ENCODE measurements at regions not wholly inside any gene's neighbourhood (a gene's known extent, or its start where the extent isn't known, plus 50 kb on each side); places are given as distances from the start of the nearest gene placed in this dataset.

- H3K56ac ChIP-seq (ENCODE audit: extremely low read depth, insufficient read depth, low read length), result no peak overlapping the region
- POLR2A ChIA-PET (ENCODE audit: unreplicated experiment), result no interaction called here
- H4K8ac ChIP-seq (ENCODE audit: low read depth in 2 of 2, low read length in 2 of 2), result no peak overlapping the region
- H2BK15ac ChIP-seq (ENCODE audit: low read depth, low read length), result no peak overlapping the region
- no peak overlapping the region for H3K14ac ChIP-seq (replicated peaks; ENCODE audit: low read depth, low read length)
- in situ Hi-C loops (cut with MboI; ENCODE audit: low sequenced_read_pairs), result no loop called here
- no peak overlapping the region for H3K27ac ChIP-seq (ENCODE audit: insufficient read depth, low read length)
- H3K4me2 ChIP-seq (ENCODE audit: low read depth, low read length), result no peak overlapping the region
- H3K23ac ChIP-seq (ENCODE audit: low read depth, low read length), result no peak overlapping the region
- H3K4me3 ChIP-seq (ENCODE audit: insufficient read depth, low read depth, low read length), result no peak overlapping the region
- H4K5ac ChIP-seq (ENCODE audit: low read depth, low read length), result no peak overlapping the region
- H3K79me1 ChIP-seq (ENCODE audit: low read depth in 1 of 2, low read length in 2 of 2), result no peaks in the 10 kb centered on the region
- no peak overlapping the region for H2BK20ac ChIP-seq (ENCODE audit: low read depth, low read length)
- H3K4me1 ChIP-seq (ENCODE audit: control insufficient read depth, insufficient read depth, low read length), result no peaks in the 10 kb centered on the region
- dilution Hi-C loops (cut with HindIII; ENCODE audit: low sequenced_read_pairs, unreplicated experiment), result no loop called here
- no peaks in the 10 kb centered on the region for H3K9me1 ChIP-seq (ENCODE audit: insufficient read depth, low read length)
- no peak overlapping the region for H3K18ac ChIP-seq (ENCODE audit: low read depth, low read length)
- no peaks in the 10 kb centered on the region for H3K27me3 ChIP-seq (ENCODE audit: control insufficient read depth, insufficient read depth, low read length)
- no peak overlapping the region for H2AK9ac ChIP-seq (replicated peaks; ENCODE audit: low read depth, low read length, poor library complexity)
- H2AK5ac ChIP-seq (ENCODE audit: low read depth, low read length), result no peak overlapping the region
- no TSS peak for BruUV-seq (replicated peaks)
- peaks cover 5% of the 10 kb centered on the region; the same call in 1 of the 2 replicates for H3K9me3 ChIP-seq (ENCODE audit: control insufficient read depth, insufficient read depth, low read length)
- TF ChIP-seq POLR2A (IDR thresholded peaks at IDR 0.05; ENCODE audit: low read depth, low read length) (no peak), RAD21 (IDR thresholded peaks at IDR 0.05; ENCODE audit: low read length) (no peak), RFX5 (IDR thresholded peaks at IDR 0.05; ENCODE audit: low read depth, low read length) (no peak)
- H3K36me3 ChIP-seq (ENCODE audit: control insufficient read depth, insufficient read depth, low read length), result no peaks in the 10 kb centered on the region
- no peak overlapping the region for H3K4ac ChIP-seq (ENCODE audit: low read depth, low read length)
- no peak overlapping the region for H3K9ac ChIP-seq (ENCODE audit: low read depth, low read length)
- H2BK120ac ChIP-seq (ENCODE audit: low read depth, low read length), result no peak overlapping the region
- no peak overlapping the region for H2BK5ac ChIP-seq (ENCODE audit: low read depth, low read length, poor library complexity, severe bottlenecking)
- CTCF ChIA-PET, result no interaction called here
- H4K91ac ChIP-seq (ENCODE audit: insufficient read depth, low read depth, low read length), result no peak overlapping the region
- intact Hi-C loops (cut with micrococcal nuclease), result no loop called here
- no peak for ATAC-seq (ENCODE audit: low read depth)
- no peak overlapping the region for H2AFZ ChIP-seq (replicated peaks; ENCODE audit: low read length, poor library complexity)
- no peak for DNase-seq
- H4K20me1 ChIP-seq (ENCODE audit: insufficient read depth, low read length), result no peaks in the 10 kb centered on the region
Measured at GRCh38 chr13:80688593-80688992, 347.7 kb upstream of the SPRY2 start.

All from IMR-90 (cell line).